ENCODE measurements at regions not wholly inside any gene's neighbourhood (a gene's known extent, or its start where the extent isn't known, plus 50 kb on each side); places are given as distances from the start of the nearest gene placed in this dataset.

DNA sequence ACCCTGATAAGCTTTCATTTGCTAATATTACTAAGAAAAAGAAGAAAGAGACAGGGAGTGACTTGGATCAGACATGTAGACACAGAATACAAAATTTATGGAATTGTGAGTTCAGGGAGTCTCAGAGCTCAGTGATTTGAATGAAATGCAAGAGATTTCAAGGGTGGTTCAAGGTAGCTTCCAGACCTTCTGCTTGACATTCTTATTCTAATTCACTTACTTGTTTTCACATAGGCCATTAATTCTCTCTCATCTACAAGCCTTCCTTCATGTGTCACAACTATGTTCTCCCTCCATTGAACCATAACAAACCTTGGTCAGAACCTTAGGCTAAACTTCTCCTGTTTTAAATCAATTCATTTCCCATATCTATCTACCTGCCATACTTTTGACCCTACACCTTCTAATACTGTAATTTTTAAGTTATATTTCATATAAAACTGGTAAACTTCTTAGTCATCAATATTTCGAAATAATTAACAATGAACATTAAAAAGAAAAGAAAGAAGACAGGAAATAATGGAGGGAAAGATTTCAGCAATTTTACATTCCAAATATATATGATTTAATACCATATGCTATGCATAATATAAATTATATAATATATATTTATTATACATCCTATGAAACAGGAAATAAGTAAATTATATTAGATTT is 139.2 kb upstream of the PDE1A start:
- Histone ChIP-seq H3K9me2 (ENCODE audit: insufficient read depth, low read length) (no peaks in the 10 kb centered on the region), H3K4me2 (ENCODE audit: low read length) (no peak overlapping the region), H2AFZ (ENCODE audit: low read depth, low read length) (no peak overlapping the region), H3K4me3 (ENCODE audit: low read length) (no peak overlapping the region), H3K36me3 (ENCODE audit: insufficient read depth, low read length) (no peaks in the 10 kb centered on the region), H3F3A (ENCODE audit: insufficient read depth, low read length, poor library complexity, severe bottlenecking) (no peaks in the 10 kb centered on the region), H3K27ac (ENCODE audit: low read length) (no peak overlapping the region), H3K9me3 (ENCODE audit: low read length) (no peaks in the 10 kb centered on the region), H4K20me1 (ENCODE audit: insufficient read depth) (no peaks in the 10 kb centered on the region), H3K9ac (ENCODE audit: low read length) (no peak overlapping the region), H3K79me2 (replicated peaks; ENCODE audit: insufficient read depth, low read length) (no peaks in the 10 kb centered on the region), H3K27me3 (ENCODE audit: insufficient read depth, low read depth, low read length) (no peaks in the 10 kb centered on the region)
- no peak for TF ChIP-seq SMC3 (conservative IDR thresholded peaks at IDR 0.05; ENCODE audit: poor library complexity)

DNA sequence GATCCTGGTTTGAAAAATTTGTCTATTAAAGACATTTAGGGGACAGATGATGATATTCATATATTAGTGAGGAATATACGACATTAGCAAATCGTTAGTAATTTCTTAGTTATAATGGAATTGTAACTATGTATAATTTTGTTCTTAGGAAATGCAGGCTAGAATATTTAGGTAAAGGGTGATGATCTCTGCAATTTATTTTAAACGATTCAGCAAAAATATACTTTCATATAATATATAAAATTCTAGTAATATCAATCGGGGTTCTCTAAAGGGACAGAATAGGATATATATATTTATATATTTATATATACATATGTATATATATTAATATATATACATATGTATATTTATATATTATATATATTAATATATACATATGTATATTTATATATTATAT is 142.5 kb upstream of the DNAJC10 start:
- Histone ChIP-seq H3F3A (ENCODE audit: insufficient read depth, low read length, poor library complexity, severe bottlenecking) (no peaks in the 10 kb centered on the region), H3K9me3 (ENCODE audit: low read length) (no peaks in the 10 kb centered on the region), H3K79me2 (replicated peaks; ENCODE audit: insufficient read depth, low read length) (no peaks in the 10 kb centered on the region), H4K20me1 (ENCODE audit: insufficient read depth) (no peaks in the 10 kb centered on the region), H3K4me3 (ENCODE audit: low read length) (no peak overlapping the region), H3K36me3 (ENCODE audit: insufficient read depth, low read length) (no peaks in the 10 kb centered on the region), H3K9me2 (ENCODE audit: insufficient read depth, low read length) (no peaks in the 10 kb centered on the region), H3K4me2 (ENCODE audit: low read length) (no peak overlapping the region), H3K27ac (ENCODE audit: low read length) (no peak overlapping the region), H3K27me3 (ENCODE audit: insufficient read depth, low read depth, low read length) (no peaks in the 10 kb centered on the region), H3K9ac (ENCODE audit: low read length) (no peak overlapping the region), H2AFZ (ENCODE audit: low read depth, low read length) (no peak overlapping the region)
- no peak for TF ChIP-seq EP300 (conservative IDR thresholded peaks at IDR 0.05; ENCODE audit: poor library complexity, severe bottlenecking)
- TF ChIP-seq TAF1 (IDR thresholded peaks at IDR 0.05; ENCODE audit: low read depth), result no peak
- TF ChIP-seq EZH2 (IDR thresholded peaks at IDR 0.05; ENCODE audit: borderline replicate concordance, insufficient read depth, low read length, poor library complexity, severe bottlenecking), result no peak
- TF ChIP-seq RAD21 (conservative IDR thresholded peaks at IDR 0.05), result no peak
- TF ChIP-seq, protein P1, sequence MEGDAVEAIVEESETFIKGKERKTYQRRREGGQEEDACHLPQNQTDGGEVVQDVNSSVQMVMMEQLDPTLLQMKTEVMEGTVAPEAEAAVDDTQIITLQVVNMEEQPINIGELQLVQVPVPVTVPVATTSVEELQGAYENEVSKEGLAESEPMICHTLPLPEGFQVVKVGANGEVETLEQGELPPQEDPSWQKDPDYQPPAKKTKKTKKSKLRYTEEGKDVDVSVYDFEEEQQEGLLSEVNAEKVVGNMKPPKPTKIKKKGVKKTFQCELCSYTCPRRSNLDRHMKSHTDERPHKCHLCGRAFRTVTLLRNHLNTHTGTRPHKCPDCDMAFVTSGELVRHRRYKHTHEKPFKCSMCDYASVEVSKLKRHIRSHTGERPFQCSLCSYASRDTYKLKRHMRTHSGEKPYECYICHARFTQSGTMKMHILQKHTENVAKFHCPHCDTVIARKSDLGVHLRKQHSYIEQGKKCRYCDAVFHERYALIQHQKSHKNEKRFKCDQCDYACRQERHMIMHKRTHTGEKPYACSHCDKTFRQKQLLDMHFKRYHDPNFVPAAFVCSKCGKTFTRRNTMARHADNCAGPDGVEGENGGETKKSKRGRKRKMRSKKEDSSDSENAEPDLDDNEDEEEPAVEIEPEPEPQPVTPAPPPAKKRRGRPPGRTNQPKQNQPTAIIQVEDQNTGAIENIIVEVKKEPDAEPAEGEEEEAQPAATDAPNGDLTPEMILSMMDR (IDR thresholded peaks at IDR 0.05; ENCODE audit: poor library complexity, severe bottlenecking), result no peak
- no peak for TF ChIP-seq POLR2AphosphoS5 (IDR thresholded peaks at IDR 0.05)

DNA sequence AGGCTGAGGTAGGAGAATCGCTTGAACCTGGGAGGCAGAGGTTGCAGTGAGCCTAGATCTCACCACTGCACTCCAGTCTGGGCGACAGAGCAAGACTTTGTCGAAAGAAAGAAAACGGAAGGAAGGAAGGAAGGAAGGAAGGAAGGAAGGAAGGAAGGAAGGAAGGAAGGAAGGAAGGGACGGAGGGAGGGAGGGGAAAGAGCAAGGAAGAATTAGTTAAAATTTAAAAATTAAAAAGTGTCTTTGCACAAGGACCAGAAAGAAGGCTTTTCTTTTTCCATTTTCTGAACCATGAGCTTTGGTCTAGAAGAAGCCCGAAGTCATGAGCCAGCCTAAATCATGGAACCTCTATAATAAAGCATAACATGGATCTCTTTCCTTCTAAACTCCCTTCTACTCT is 138.2 kb upstream of the DNAJC10 start:
- Histone ChIP-seq H3K9me2 (ENCODE audit: insufficient read depth, low read length) (no peaks in the 10 kb centered on the region), H3K4me2 (ENCODE audit: low read length) (no peak overlapping the region), H3K9me3 (ENCODE audit: low read length) (no peaks in the 10 kb centered on the region), H3K4me3 (ENCODE audit: low read length) (no peak overlapping the region), H3K27ac (ENCODE audit: low read length) (no peak overlapping the region), H3K36me3 (ENCODE audit: insufficient read depth, low read length) (no peaks in the 10 kb centered on the region), H3K79me2 (replicated peaks; ENCODE audit: insufficient read depth, low read length) (no peaks in the 10 kb centered on the region), H2AFZ (ENCODE audit: low read depth, low read length) (no peak overlapping the region), H3K9ac (ENCODE audit: low read length) (no peak overlapping the region), H3K27me3 (ENCODE audit: insufficient read depth, low read depth, low read length) (no peaks in the 10 kb centered on the region), H3F3A (ENCODE audit: insufficient read depth, low read length, poor library complexity, severe bottlenecking) (no peaks in the 10 kb centered on the region), H4K20me1 (ENCODE audit: insufficient read depth) (no peaks in the 10 kb centered on the region)
- no peak for TF ChIP-seq EZH2 (IDR thresholded peaks at IDR 0.05; ENCODE audit: borderline replicate concordance, insufficient read depth, low read length, poor library complexity, severe bottlenecking)
- TF ChIP-seq POLR2AphosphoS5 (IDR thresholded peaks at IDR 0.05), result no peak
- no peak for TF ChIP-seq SMC3 (conservative IDR thresholded peaks at IDR 0.05; ENCODE audit: poor library complexity)
- TF ChIP-seq, protein P2, sequence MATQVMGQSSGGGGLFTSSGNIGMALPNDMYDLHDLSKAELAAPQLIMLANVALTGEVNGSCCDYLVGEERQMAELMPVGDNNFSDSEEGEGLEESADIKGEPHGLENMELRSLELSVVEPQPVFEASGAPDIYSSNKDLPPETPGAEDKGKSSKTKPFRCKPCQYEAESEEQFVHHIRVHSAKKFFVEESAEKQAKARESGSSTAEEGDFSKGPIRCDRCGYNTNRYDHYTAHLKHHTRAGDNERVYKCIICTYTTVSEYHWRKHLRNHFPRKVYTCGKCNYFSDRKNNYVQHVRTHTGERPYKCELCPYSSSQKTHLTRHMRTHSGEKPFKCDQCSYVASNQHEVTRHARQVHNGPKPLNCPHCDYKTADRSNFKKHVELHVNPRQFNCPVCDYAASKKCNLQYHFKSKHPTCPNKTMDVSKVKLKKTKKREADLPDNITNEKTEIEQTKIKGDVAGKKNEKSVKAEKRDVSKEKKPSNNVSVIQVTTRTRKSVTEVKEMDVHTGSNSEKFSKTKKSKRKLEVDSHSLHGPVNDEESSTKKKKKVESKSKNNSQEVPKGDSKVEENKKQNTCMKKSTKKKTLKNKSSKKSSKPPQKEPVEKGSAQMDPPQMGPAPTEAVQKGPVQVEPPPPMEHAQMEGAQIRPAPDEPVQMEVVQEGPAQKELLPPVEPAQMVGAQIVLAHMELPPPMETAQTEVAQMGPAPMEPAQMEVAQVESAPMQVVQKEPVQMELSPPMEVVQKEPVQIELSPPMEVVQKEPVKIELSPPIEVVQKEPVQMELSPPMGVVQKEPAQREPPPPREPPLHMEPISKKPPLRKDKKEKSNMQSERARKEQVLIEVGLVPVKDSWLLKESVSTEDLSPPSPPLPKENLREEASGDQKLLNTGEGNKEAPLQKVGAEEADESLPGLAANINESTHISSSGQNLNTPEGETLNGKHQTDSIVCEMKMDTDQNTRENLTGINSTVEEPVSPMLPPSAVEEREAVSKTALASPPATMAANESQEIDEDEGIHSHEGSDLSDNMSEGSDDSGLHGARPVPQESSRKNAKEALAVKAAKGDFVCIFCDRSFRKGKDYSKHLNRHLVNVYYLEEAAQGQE (IDR thresholded peaks at IDR 0.05; ENCODE audit: borderline replicate concordance), result no peak

All from neural cell (in vitro differentiated cells).